H9 (cell line): ENCODE measurements at regions not wholly inside any gene's neighbourhood (a gene's known extent, or its start where the extent isn't known, plus 50 kb on each side); places are given as distances from the start of the nearest gene placed in this dataset.

ENCODE experiments used
- DNase-seq: peaks from one replicate; pipeline ENCODE4 v3.0.0-alpha.2; 2017
- H2AFZ ChIP-seq: one replicate; pipeline ENCODE4 v1.6.1; 2013; ENCODE audit warnings: mild to moderate bottlenecking, low read length, control low read depth, moderate library complexity
- H2AK5ac ChIP-seq: 2 replicates; pipeline ENCODE4 v1.6.1; 2013; ENCODE audit warnings: low read length, control low read depth, mixed read lengths; ENCODE audit not compliant: insufficient read length
- H2BK120ac ChIP-seq: one replicate; pipeline ENCODE4 v1.6.1; 2013; ENCODE audit warnings: low read depth, mild to moderate bottlenecking, low read length, control low read depth, inconsistent platforms; ENCODE audit not compliant: poor library complexity, severe bottlenecking
- H2BK12ac ChIP-seq: 2 replicates; pipeline ENCODE4 v1.6.1; 2013; ENCODE audit warnings: low read length, control low read depth, mixed read lengths, low read depth; ENCODE audit not compliant: insufficient read length
- H2BK15ac ChIP-seq: 2 replicates; pipeline ENCODE4 v1.6.1; 2013; ENCODE audit warnings: low read depth, low read length, control low read depth
- H2BK20ac ChIP-seq: one replicate; pipeline ENCODE4 v1.6.1; 2013; ENCODE audit warnings: low read depth, mild to moderate bottlenecking, low read length, control low read depth, inconsistent platforms; ENCODE audit not compliant: poor library complexity, severe bottlenecking
- H2BK5ac ChIP-seq: 2 replicates; pipeline ENCODE4 v1.6.1; 2013; ENCODE audit warnings: low read length, control low read depth, mixed read lengths; ENCODE audit not compliant: insufficient read length
- H3K14ac ChIP-seq: 2 replicates; pipeline ENCODE4 v1.6.1; 2013; ENCODE audit warnings: low read length, control low read depth; ENCODE audit not compliant: insufficient read depth
- H3K18ac ChIP-seq: 2 replicates; pipeline ENCODE4 v1.6.1; 2013; ENCODE audit warnings: low read depth, mild to moderate bottlenecking, mixed read lengths, low read length, control low read depth; ENCODE audit not compliant: insufficient read length
- H3K23ac ChIP-seq: 2 replicates; pipeline ENCODE4 v1.6.1; 2013; ENCODE audit warnings: low read length, control low read depth, mixed read lengths, low read depth; ENCODE audit not compliant: insufficient read length
- H3K23me2 ChIP-seq: 2 replicates; pipeline ENCODE4 v1.6.1; 2013; ENCODE audit warnings: low read depth, mild to moderate bottlenecking, mixed read lengths, low read length, control low read depth; ENCODE audit not compliant: insufficient read length, poor library complexity, severe bottlenecking
- H3K27ac ChIP-seq: 2 replicates; pipeline ENCODE4 v1.5.1; 2013; ENCODE audit warnings: low read length, control low read depth, mixed read lengths, low read depth; ENCODE audit not compliant: insufficient read length
- H3K27me3 ChIP-seq: 2 replicates; pipeline ENCODE4 v1.6.1; 2013; ENCODE audit warnings: low read length, control low read depth, inconsistent platforms; ENCODE audit not compliant: insufficient read depth
- H3K4ac ChIP-seq: 2 replicates; pipeline ENCODE4 v1.6.1; 2013; ENCODE audit warnings: low read depth, mild to moderate bottlenecking, control low read depth, inconsistent platforms, low read length, moderate library complexity
- H3K4me1 ChIP-seq: 2 replicates; pipeline ENCODE4 v1.6.1; 2013; ENCODE audit warnings: low read length, control low read depth, inconsistent platforms; ENCODE audit not compliant: insufficient read depth
- H3K4me2 ChIP-seq: 2 replicates; pipeline ENCODE4 v1.6.1; 2013; ENCODE audit warnings: low read length, control low read depth, mixed read lengths; ENCODE audit not compliant: insufficient read length, insufficient read depth
- H3K56ac ChIP-seq: 2 replicates; pipeline ENCODE4 v1.6.1; 2013; ENCODE audit warnings: low read depth, mild to moderate bottlenecking, mixed read lengths, low read length, control low read depth; ENCODE audit not compliant: insufficient read length
- H3K79me1 ChIP-seq: 2 replicates; pipeline ENCODE4 v1.6.1; 2013; ENCODE audit warnings: low read depth, mild to moderate bottlenecking, moderate library complexity, low read length, control low read depth, inconsistent platforms; ENCODE audit not compliant: insufficient read depth, poor library complexity, severe bottlenecking
- H3K79me2 ChIP-seq: 2 replicates; pipeline ENCODE4 v1.6.1; 2013; ENCODE audit warnings: low read length, control low read depth, inconsistent platforms; ENCODE audit not compliant: insufficient read depth
- H3K9ac ChIP-seq: 2 replicates; pipeline ENCODE4 v1.6.1; 2013; ENCODE audit warnings: low read length, control low read depth, mixed read lengths; ENCODE audit not compliant: insufficient read length; ENCODE audit errors: extremely low read depth
- H3K9me3 ChIP-seq: one replicate; pipeline ENCODE4 v1.6.1; 2013; ENCODE audit warnings: low read depth, low read length, inconsistent platforms; ENCODE audit not compliant: control insufficient read depth
- H3T11ph ChIP-seq: one replicate; pipeline ENCODE4 v1.6.1; 2013; ENCODE audit warnings: mild to moderate bottlenecking, low read length, control low read depth, inconsistent platforms
- H4K20me1 ChIP-seq: one replicate; pipeline ENCODE4 v1.6.1; 2013; ENCODE audit not compliant: control insufficient read depth, insufficient read length, insufficient read depth
- H4K5ac ChIP-seq: 2 replicates; pipeline ENCODE4 v1.6.1; 2013; ENCODE audit warnings: low read depth, mild to moderate bottlenecking, mixed read lengths, low read length, control low read depth; ENCODE audit not compliant: insufficient read length
- H4K8ac ChIP-seq: replicated peaks from 2 replicates; pipeline ENCODE4 v1.6.1; 2013; ENCODE audit warnings: low read length, control low read depth, mixed read lengths, low read depth; ENCODE audit not compliant: insufficient read length
- H4K91ac ChIP-seq: 2 replicates; pipeline ENCODE4 v1.6.1; 2013; ENCODE audit warnings: low read depth, mild to moderate bottlenecking, moderate library complexity, mixed read lengths, low read length, control low read depth; ENCODE audit not compliant: insufficient read length
- H3K27ac Mint-ChIP-seq, 3 experiments: 2 replicates in 2 of 3; 3 replicates in 1 of 3; pipeline ENCODE4 v1.8.0; 2020 to 2021; ENCODE audit warnings: mixed read lengths in 3 of 3, mild to moderate bottlenecking in 1 of 3, moderate library complexity in 1 of 3
- H3K27me3 Mint-ChIP-seq: 2 replicates; pipeline ENCODE4 v1.8.0; 2021; ENCODE audit warnings: low read depth, mild to moderate bottlenecking, moderate library complexity, mixed read lengths
- H3K36me3 Mint-ChIP-seq, 3 experiments: 2 replicates in 2 of 3; 3 replicates in 1 of 3; pipeline ENCODE4 v1.8.0; 2020 to 2021; ENCODE audit warnings: low read depth in 3 of 3, mixed read lengths in 3 of 3; ENCODE audit not compliant: insufficient read depth in 1 of 3
- H3K4me1 Mint-ChIP-seq, 2 experiments: 2 replicates each; pipeline ENCODE4 v1.8.0; 2020; ENCODE audit warnings: mixed read lengths in 2 of 2
- H3K4me3 Mint-ChIP-seq, 2 experiments: 2 replicates in 1 of 2; 3 replicates in 1 of 2; pipeline ENCODE4 v1.8.0; 2020 to 2021; ENCODE audit warnings: mild to moderate bottlenecking in 2 of 2, mixed read lengths in 2 of 2, moderate library complexity in 1 of 2
- H3K9me3 Mint-ChIP-seq, 2 experiments: 2 replicates in 1 of 2; 3 replicates in 1 of 2; pipeline ENCODE4 v1.8.0; 2020; ENCODE audit warnings: mild to moderate bottlenecking in 2 of 2, mixed read lengths in 2 of 2, moderate library complexity in 1 of 2
- CTCF ChIP-seq: fragments of 200-600 bp; sonication (generic); conservative IDR thresholded peaks from 3 replicates; pipeline ENCODE4 v1.8.0; 2021; ENCODE audit warnings: antibody characterized with exemption, mild to moderate bottlenecking
- WGBS: extraction: QIAGEN DNeasy Blood & Tissue Kit; methylation state at CpG from one replicate; pipeline ENCODE4 v1.1.7; 2013; ENCODE audit warnings: missing lambda C conversion rate, low lambda C conversion rate, mixed read lengths; ENCODE audit not compliant: insufficient read length; ENCODE audit errors: extremely low coverage; 5-methylcytosine and 5-hydroxymethylcytosine counted together

DNA sequence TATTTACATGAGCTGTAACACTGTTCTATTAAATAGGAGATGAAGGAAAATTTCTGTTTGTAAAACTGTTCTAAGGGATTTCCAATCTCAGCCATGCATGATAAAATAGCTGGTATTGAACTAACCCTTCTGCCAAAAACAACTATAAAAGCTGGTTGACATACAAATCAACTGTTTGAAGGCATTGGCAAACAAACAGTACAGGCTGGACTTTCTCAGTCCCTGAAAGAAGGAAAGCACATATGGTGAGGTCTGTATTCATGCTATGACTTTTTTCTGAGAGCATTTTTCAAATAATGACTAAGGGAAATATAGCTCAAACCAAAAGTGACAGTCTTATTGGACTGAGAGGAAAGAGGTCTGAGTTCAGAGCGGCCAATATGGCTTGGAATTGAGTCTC is 117.0 kb upstream of the CCDC54 start:
- Histone ChIP-seq H2AK5ac (no peak overlapping the region), H3K23me2 (no peaks in the 10 kb centered on the region), H2AFZ (no peak overlapping the region), H2BK15ac (no peak overlapping the region), H3K23ac (no peak overlapping the region), H4K5ac (no peak overlapping the region), H3K56ac (no peak overlapping the region), H2BK12ac (no peak overlapping the region), H2BK5ac (no peak overlapping the region), H3K27me3 (no peaks in the 10 kb centered on the region), H3K9me3 (no peaks in the 10 kb centered on the region), H4K8ac (no peak overlapping the region), H3K4me2 (no peak overlapping the region), H3T11ph (no peak overlapping the region), H2BK20ac (no peak overlapping the region), H3K27ac (no peak overlapping the region), H3K14ac (no peak overlapping the region), H3K4me1 (peaks cover 3% of the 10 kb centered on the region; the same call in 1 of the 2 replicates), H3K18ac (no peak overlapping the region), H4K91ac (no peak overlapping the region), H4K20me1 (no peaks in the 10 kb centered on the region), H3K79me2 (no peaks in the 10 kb centered on the region), H3K79me1 (no peaks in the 10 kb centered on the region), H3K4ac (no peak overlapping the region), H3K9ac (no peak overlapping the region), H2BK120ac (no peak overlapping the region)
- peaks cover 11 to 17% of the 10 kb centered on the region in 2 experiments for H3K4me1 Mint-ChIP-seq
- H3K27me3 Mint-ChIP-seq: no peaks in the 10 kb centered on the region
- H3K36me3 Mint-ChIP-seq: no peaks in the 10 kb centered on the region
- DNase-seq: no peak
- WGBS: no CpG with 5 or more reads among the region's 1 CpG
- H3K27ac Mint-ChIP-seq: no peak overlapping the region
- H3K9me3 Mint-ChIP-seq: no peaks in the 10 kb centered on the region
- H3K4me3 Mint-ChIP-seq: no peak overlapping the region
- TF ChIP-seq CTCF: no peak
